WTC11 (cell line): ENCODE measurements at regions not wholly inside any gene's neighbourhood (a gene's known extent, or its start where the extent isn't known, plus 50 kb on each side); places are given as distances from the start of the nearest gene placed in this dataset.

ENCODE experiments used
- CTCF ChIP-seq: fragments of 200-600 bp; IDR thresholded peaks from 2 replicates; pipeline ENCODE4 v1.8.0; 2022; ENCODE audit warnings: antibody characterized with exemption
- USF2 ChIP-seq: sonication (generic); formaldehyde crosslinking; IDR thresholded peaks from 2 replicates; pipeline ENCODE4 v1.8.1; 2023; ENCODE audit warnings: mild to moderate bottlenecking, missing genetic modification reagents, moderate library complexity
- ZBTB43 ChIP-seq: sonication (generic); formaldehyde crosslinking; IDR thresholded peaks from 2 replicates; pipeline ENCODE4 v1.8.1; 2023; ENCODE audit warnings: mild to moderate bottlenecking, missing genetic modification reagents

- no peak for TF ChIP-seq CTCF
- TF ChIP-seq USF2 (CRISPR knock-in tag): no peak
- TF ChIP-seq ZBTB43: no peak
Measured at GRCh38 chr13:68976287-68976686, 1131.3 kb upstream of the ATXN8OS start.
